A172 (cell line): ENCODE measurements at regions not wholly inside any gene's neighbourhood (a gene's known extent, or its start where the extent isn't known, plus 50 kb on each side); places are given as distances from the start of the nearest gene placed in this dataset.
"Not testable (repeated sequence)": the region's sequence is repeated elsewhere in the genome, so short reads cannot be mapped to it uniquely, and the experiment has no call there.

ENCODE experiments used
- DNase-seq: peaks from one replicate; pipeline ENCODE4 v3.0.0-alpha.2; 2015; ENCODE audit warnings: low spot score

- no peak for DNase-seq
Observed at GRCh38 chr21:22288885-22289499, 1290.8 kb downstream of the NCAM2 start.

GRCh38 chr21:22292144-22292543 lies 1293.9 kb downstream of the NCAM2 start:
- no peak for DNase-seq

GRCh38 chr21:22297575-22297974 lies 1299.4 kb downstream of the NCAM2 start:
- no peak for DNase-seq

DNA sequence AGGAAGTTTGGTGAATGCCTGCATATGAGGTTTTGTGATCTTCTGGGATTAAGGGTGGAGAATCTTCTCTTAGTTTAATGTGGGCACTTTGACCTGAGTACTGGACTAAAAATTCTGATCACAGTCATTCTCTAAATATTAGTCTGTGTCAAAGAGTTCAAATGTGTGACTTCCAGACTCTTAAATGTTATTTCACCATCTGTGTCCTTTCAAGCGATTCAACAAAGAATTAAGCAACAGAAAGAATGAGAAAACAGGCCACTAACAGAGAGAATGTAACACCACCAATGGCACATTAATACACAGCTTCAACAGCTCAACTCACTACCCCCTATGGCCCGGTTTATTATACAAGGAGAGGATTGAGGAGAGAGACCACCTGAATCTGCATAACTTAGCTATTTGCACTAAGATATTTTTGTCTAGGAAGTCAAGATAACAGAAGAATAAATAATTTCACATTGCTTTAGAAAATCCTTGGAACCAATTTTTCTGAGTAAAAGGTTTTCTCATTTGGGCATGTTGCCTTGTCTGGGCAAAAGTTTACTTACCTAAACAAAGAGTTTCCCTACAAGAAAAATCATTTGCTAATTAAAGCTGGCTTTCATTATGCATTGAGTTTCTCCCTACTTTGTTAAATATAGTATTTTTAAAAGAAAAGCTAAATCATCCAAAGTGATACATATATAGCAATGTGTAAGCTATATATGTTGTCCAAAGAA lies 1313.7 kb downstream of the NCAM2 start:
- no peak for DNase-seq

- no peak for DNase-seq
Observed at GRCh38 chr21:22314963-22315362, 1316.8 kb downstream of the NCAM2 start.

- no peak for DNase-seq
Observed at GRCh38 chr21:22319435-22319834, 1321.2 kb downstream of the NCAM2 start.

DNA sequence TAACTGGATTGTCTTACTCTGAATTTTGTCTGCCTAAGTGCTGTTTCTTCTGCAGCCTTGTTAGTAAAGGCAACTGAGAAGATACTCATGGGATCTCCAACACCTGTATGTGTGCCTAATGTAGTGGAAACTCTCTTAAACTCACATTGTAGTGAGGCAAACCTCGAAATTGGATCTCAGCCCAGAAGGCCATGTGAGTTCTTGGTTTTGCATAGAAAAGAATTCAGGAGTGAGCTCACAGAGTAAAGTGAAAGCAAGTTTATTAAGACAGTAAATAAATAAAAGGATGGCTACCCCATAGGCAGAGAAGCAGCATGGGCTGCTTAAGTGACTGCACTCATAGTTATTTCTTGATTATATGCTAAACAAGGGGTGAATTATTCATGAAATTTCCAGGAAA lies 1344.7 kb downstream of the NCAM2 start:
- DNase-seq, result no peak

DNA sequence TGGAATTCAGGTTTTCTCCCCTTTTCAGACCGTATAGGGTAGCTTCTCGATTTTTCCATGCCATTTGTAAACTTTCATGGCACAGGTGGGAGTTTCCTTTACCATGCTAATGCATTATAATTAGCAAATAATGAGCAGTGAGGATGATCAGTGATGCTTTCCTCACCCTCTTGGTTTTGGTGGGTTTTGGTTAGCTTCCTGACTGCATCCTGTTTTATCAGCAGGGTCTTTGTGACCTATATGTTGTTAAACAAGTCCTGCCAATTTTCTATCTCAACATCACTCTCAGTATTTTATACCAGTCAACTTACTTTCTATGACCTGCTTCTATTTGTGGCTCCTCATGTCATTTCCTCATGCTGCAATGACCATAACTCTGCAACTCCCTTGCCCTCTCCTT lies 1345.1 kb downstream of the NCAM2 start:
- DNase-seq, result no peak

- no peak for DNase-seq
Observed at GRCh38 chr21:22343721-22344120, 1345.5 kb downstream of the NCAM2 start.

DNA sequence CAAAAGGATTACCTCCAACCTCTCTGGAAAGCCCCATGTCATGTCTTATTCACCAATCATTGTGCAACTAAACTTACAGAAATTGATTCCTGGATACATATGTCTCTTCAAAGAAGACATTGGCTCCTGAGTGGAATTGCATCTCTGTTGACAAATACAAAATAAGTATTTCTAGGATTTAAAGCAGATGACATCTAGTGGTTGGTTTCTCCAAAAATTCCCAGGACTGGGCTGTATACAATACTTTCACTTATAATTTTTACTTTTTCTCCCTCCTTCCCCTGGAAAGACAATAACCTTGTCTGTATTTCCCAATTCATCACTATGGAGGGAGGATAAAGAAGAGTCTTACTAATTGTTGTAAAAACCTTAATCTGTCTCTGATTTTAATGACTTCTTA lies 1347.4 kb downstream of the NCAM2 start:
- DNase-seq, result no peak

DNA sequence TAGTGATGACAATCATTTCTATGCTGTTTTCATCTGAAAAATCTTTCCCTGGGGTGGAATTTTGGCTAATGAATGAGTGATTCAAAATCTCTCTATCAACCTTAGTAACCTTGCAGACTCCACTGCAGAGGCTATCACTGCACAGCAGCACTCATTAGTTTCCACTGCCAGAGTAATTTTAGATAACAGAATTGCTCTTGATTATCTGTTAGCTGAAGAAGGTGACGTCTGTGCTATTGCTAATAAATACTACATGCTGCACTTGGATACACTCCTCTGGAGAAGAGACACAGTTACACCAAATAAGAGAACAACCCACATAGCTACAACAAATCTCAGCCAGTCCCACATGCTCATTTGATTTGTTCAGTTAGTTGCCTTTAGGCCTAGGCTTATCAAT lies 1348.4 kb downstream of the NCAM2 start:
- DNase-seq, result no peak

GRCh38 chr21:22351076-22351475 lies 1352.9 kb downstream of the NCAM2 start:
- DNase-seq, result no peak

DNA sequence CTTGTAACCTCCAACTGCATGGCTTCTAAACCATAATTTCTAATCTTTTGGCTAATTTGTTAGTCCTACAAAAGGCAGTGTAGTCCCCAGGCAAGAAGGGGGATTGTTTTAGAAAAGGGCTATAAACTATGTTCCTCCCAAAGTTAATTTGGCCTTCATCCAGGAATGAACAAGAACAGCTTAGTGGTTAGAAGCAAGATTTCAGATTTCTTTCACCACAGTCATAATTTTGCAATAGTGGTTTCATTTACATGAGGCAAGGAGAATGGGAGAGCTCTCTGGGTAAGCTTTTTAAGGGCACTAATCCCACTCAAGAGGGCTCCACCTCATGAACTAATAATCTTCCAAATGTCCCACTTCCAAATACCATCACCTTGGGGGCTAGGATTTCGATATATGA lies 1353.9 kb downstream of the NCAM2 start:
- no peak for DNase-seq

DNA sequence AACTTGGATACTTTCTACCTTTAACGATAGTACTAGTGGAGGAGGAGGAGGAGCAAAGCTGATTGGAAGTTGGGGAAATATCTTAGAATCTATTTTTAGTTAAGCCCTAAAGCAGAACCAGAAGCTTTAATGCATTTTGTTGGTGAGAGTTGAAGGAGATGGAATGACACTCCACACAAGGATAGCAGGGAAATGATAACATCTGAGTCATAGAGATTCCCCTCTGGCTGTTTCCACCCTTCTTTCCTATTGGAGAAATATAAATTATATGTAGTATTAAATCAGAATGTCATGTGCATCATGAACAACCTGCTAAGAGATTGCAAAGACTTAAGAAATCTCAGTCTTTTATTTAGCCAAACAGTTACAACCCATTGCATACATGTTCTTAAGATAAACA lies 1357.7 kb downstream of the NCAM2 start:
- DNase-seq, result peak; percentile 2

DNA sequence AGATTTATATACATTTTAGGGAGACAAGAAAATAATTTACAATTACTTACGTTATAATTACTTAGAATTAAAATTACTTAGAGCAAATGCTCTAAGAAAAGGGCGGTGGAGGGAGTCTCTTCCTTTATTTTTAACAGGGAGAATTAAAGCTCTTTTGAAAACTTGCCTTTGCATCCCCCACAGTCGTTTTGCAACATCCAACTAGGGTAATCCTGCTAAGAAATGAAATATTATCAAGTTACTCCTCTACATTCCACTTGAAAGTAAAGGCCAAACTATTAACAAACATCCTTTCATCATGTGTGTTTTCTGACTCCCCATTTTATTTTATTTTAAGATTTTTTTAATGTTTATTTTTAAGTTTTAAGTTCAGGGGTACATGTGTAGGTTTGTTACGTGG lies 1358.5 kb downstream of the NCAM2 start:
- no peak for DNase-seq

GRCh38 chr21:22359599-22359998 lies 1361.4 kb downstream of the NCAM2 start:
- DNase-seq, result not testable (repeated sequence)

- no peak for DNase-seq
Observed at GRCh38 chr21:22363504-22363903, 1365.3 kb downstream of the NCAM2 start.

DNA sequence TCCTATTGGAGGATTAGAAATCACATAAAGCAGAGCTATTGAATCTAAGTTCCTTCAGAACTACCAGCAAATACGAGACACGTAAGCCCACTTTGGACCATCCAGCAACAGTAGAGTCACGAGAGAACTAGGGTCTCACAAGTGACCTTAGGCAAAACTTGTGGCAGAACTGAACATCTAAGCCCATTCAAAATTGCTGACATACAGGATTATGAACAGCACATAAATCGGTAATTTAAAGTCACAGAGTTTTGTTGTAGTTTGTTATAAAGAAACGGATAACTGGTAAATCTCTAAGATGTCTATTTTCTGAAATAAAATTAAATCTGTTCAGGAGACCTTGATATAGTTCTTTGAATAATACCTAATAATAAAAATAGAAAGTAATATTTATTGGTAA lies 1366.0 kb downstream of the NCAM2 start:
- no peak for DNase-seq

DNA sequence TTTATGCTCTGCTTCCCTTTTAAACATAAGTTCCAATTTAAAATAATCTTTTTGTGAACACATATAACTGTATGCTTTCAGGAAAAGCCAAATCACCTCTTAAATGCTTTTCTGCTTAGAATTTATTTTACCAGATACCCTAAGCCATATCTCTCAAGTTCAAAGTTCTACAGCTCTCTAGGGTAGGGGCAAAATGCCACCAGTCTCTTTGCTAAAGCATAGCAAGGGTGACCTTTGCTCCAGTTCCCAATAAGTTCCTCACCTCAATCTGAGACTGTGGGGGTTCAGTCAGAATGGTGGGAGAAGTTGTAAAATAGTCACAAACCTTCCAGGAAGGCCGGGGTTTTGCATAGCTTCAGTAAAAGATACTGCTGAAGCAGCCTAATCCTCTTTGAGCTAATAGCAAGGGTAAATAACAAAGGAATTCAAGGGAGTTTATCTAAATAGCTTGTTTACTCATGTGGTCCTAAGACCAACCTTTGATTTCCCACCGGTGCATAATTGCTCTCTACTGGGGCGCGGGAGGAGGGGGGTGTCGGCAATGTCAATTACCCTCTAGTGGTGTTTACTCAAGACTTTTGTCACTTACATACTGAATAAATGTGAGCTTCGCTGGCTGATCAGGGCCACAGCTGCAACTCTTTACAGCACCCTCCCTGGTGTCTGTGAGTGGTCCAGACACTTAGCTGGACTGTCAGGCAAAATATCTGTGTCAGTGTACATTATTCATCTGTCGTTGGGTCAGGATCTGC lies 1376.2 kb downstream of the NCAM2 start:
- no peak for DNase-seq

DNA sequence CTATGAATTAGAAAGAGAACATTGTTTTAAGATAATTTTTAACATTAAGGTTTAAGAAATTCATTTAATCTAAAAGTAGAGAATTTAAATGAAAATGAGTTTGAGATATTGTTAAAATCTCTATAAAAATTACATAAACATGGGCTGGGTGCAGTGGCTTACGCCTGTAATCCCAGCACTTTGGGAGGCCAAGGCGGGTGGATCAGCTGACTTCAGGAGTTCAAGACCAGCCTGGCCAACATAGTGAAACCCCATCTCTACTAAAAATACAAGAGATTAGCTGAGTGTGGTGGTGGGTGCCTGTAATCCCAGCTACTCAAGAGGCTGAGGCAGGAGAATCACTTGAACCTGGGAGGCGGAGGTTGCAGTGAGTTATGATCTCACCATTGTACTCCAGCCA lies 1379.6 kb downstream of the NCAM2 start:
- not testable (repeated sequence) for DNase-seq

DNA sequence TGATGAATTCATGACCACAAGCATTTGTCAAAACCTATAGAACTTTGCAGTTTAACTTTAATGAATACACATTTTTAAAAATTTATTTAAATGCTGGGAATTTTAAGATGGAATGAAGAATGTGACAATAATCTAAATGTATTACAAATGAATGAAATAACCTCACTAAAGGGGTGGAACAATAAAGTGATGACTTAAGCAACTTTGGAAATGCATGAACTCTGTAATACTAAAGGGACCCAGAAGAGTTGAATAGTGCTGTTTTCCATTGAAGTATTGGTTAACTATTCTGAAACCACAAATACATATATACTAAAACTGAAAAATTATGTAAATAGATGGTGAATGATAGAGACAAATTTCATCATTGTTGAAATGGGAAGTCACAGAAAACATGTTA lies 1395.1 kb downstream of the NCAM2 start:
- no peak for DNase-seq

- no peak for DNase-seq
Observed at GRCh38 chr21:22395965-22396364, 1397.8 kb downstream of the NCAM2 start.
